ENCODE measurements at regions not wholly inside any gene's neighbourhood (a gene's known extent, or its start where the extent isn't known, plus 50 kb on each side); places are given as distances from the start of the nearest gene placed in this dataset.

GRCh38 chr2:40642726-40643125, 190.8 kb upstream of the SLC8A1 start:
- no peak for TF ChIP-seq CTCF (IDR thresholded peaks at IDR 0.05; ENCODE audit: extremely low read depth, missing control alignments)
- DNase-seq (ENCODE audit: low spot score) = no peak

- no peak for TF ChIP-seq CTCF (IDR thresholded peaks at IDR 0.05; ENCODE audit: extremely low read depth, missing control alignments)
- DNase-seq (ENCODE audit: low spot score) = no peak
These were observed 194.8 kb upstream of the SLC8A1 start for GRCh38 chr2:40646642-40647041.

- DNase-seq (ENCODE audit: low spot score) = no peak
- TF ChIP-seq CTCF (IDR thresholded peaks at IDR 0.05; ENCODE audit: extremely low read depth, missing control alignments) = no peak
These were observed 200.3 kb upstream of the SLC8A1 start for GRCh38 chr2:40652155-40652554.

GRCh38 chr2:40653829-40654228, 201.9 kb upstream of the SLC8A1 start:
- no peak for TF ChIP-seq CTCF (IDR thresholded peaks at IDR 0.05; ENCODE audit: extremely low read depth, missing control alignments)
- DNase-seq (ENCODE audit: low spot score) = no peak

- DNase-seq (ENCODE audit: low spot score) = no peak
- no peak for TF ChIP-seq CTCF (IDR thresholded peaks at IDR 0.05; ENCODE audit: extremely low read depth, missing control alignments)
These were observed 202.5 kb upstream of the SLC8A1 start for GRCh38 chr2:40654346-40654745.

- TF ChIP-seq CTCF (IDR thresholded peaks at IDR 0.05; ENCODE audit: extremely low read depth, missing control alignments) = no peak
- DNase-seq (ENCODE audit: low spot score) = no peak
These were observed 207.1 kb upstream of the SLC8A1 start for GRCh38 chr2:40658941-40659340.

- TF ChIP-seq CTCF (IDR thresholded peaks at IDR 0.05; ENCODE audit: extremely low read depth, missing control alignments) = no peak
- no peak for DNase-seq (ENCODE audit: low spot score)
These were observed 213.8 kb upstream of the SLC8A1 start for GRCh38 chr2:40665493-40666232.

All from GM20000 (cell line).